Gastroesophageal sphincter (tissue), 4 donors: ENCODE measurements at regions not wholly inside any gene's neighbourhood (a gene's known extent, or its start where the extent isn't known, plus 50 kb on each side); places are given as distances from the start of the nearest gene placed in this dataset.

Experiments used
- ATAC-seq: fragments of 150-250 bp; one replicate; pipeline ENCODE4 v1.9.1; 2016; ENCODE audit warnings: mild to moderate bottlenecking, moderate library complexity
- H3K27ac ChIP-seq, 4 donors: fragments of 200-600 bp; sonication (generic) in 3 of 4; 1 replicate in 3 of 4; 2 replicates in 1 of 4; pipeline ENCODE4 v1.5.1; 2016 to 2019
- H3K27me3 ChIP-seq: fragments of 200-600 bp; sonication (generic); one replicate; pipeline ENCODE4 v1.5.1; 2019
- H3K36me3 ChIP-seq, 2 donors: fragments of 200-600 bp; sonication (generic); one replicate each; pipeline ENCODE4 v1.5.1; 2019; ENCODE audit warnings: control low read depth in 1 of 2
- H3K4me1 ChIP-seq, 3 donors: fragments of 200-600 bp; sonication (generic); 1 replicate in 2 of 3; 2 replicates in 1 of 3; pipeline ENCODE4 v1.5.1; 2016 to 2019; ENCODE audit warnings: control low read depth in 2 of 3
- H3K4me3 ChIP-seq, 2 donors: fragments of 200-600 bp; sonication (generic); one replicate each; pipeline ENCODE4 v1.5.1; 2019; ENCODE audit warnings: mild to moderate bottlenecking in 1 of 2, moderate library complexity in 1 of 2
- H3K9me3 ChIP-seq, 3 donors: fragments of 200-600 bp; sonication (generic); one replicate each; pipeline ENCODE4 v1.5.1; 2017 to 2019; ENCODE audit warnings: control low read depth in 2 of 3
- EP300 ChIP-seq: sonication (generic); formaldehyde crosslinking; IDR thresholded peaks from one replicate; pipeline ENCODE4 v1.6.1; 2017; ENCODE audit warnings: antibody characterized with exemption, mild to moderate bottlenecking
- POLR2A ChIP-seq, 2 donors: fragments of 450-650 bp; IDR thresholded peaks; one replicate each; pipeline ENCODE4 v1.6.1; 2017; ENCODE audit warnings: antibody characterized with exemption in 2 of 2, mild to moderate bottlenecking in 2 of 2, moderate library complexity in 1 of 2
- POLR2AphosphoS5 ChIP-seq: sonication (generic); formaldehyde crosslinking; IDR thresholded peaks from one replicate; pipeline ENCODE4 v1.6.1; 2017; ENCODE audit warnings: antibody characterized with exemption
- whole genome bisulfite sequencing, 2 donors: methylation state at CpG; one replicate each; pipeline ENCODE4 v1.1.5; 2018; ENCODE audit warnings: low coverage in 1 of 2; 5-methylcytosine and 5-hydroxymethylcytosine counted together
- TF ChIP-seq, protein P1 (sequence below), 4 experiments: fragments of 200-600 bp in 2 of 4; fragments of 450-650 bp in 2 of 4; sonication (generic) in 1 of 4; IDR thresholded peaks; one replicate each; pipeline ENCODE4 v1.5.1; 2017 to 2019; ENCODE audit warnings: antibody characterized with exemption in 4 of 4, mild to moderate bottlenecking in 2 of 4, moderate library complexity in 2 of 4

DNA sequence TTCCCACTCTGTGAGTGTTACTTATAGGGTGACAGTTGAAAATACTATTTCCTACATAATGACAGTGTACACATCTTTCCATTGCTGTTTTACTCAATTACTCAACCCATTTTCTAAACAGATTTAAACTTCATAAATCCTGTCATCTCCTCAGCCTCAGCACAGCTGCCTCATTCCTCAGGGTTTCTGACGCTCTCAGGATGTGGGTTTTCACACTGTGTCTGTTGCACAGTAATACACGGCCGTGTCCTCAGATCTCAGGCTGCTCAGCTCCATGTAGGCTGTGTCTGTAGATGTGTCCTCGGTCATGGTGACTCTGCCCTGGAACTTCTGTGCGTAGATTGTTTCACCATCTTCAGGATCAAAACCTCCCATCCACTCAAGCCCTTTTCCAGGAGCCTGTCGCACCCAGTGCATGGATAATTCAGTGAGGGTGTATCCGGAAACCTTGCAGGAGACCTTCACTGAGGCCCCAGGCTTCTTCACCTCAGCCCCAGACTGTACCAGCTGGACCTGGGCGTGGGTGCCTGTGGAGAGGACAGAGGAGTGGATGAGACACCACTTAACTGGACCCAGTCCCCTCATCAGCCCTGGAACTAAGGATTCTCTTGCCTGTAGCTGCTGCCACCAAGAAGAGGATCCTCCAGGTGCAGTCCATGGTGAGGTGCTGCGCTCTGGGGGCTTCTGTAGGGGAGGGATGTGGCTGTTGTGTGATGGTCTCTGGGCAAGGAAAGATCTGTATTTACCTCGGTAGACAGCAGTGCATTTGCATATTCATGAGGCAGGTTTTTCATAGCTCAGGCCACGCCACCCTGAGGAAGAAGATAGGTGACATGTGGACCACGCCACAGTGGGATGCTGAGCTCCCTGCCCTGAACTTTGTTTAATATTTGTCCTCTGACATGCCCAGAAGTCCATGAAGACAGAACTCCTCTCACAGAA, 750.2 kb downstream of the TMEM121 start:
- Histone ChIP-seq H3K9me3 (no peaks in the 10 kb centered on the region), H3K27ac (no peak overlapping the region), H3K4me1 (no peaks in the 10 kb centered on the region), H3K4me3 (no peak overlapping the region), H3K36me3 (no peaks in the 10 kb centered on the region), H3K27me3 (peaks cover 20% of the 10 kb centered on the region)
- no peak for ATAC-seq
- TF ChIP-seq POLR2A (IDR thresholded peaks at IDR 0.05) = no peak
- no peak for TF ChIP-seq POLR2AphosphoS5
- no peak for TF ChIP-seq EP300
- TF ChIP-seq, protein P1, sequence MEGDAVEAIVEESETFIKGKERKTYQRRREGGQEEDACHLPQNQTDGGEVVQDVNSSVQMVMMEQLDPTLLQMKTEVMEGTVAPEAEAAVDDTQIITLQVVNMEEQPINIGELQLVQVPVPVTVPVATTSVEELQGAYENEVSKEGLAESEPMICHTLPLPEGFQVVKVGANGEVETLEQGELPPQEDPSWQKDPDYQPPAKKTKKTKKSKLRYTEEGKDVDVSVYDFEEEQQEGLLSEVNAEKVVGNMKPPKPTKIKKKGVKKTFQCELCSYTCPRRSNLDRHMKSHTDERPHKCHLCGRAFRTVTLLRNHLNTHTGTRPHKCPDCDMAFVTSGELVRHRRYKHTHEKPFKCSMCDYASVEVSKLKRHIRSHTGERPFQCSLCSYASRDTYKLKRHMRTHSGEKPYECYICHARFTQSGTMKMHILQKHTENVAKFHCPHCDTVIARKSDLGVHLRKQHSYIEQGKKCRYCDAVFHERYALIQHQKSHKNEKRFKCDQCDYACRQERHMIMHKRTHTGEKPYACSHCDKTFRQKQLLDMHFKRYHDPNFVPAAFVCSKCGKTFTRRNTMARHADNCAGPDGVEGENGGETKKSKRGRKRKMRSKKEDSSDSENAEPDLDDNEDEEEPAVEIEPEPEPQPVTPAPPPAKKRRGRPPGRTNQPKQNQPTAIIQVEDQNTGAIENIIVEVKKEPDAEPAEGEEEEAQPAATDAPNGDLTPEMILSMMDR (IDR thresholded peaks at IDR 0.05) = no peak
- 33 to 46% methylated on average over 4 to 5 of the region's 12 CpGs for WGBS, 2 donors

DNA sequence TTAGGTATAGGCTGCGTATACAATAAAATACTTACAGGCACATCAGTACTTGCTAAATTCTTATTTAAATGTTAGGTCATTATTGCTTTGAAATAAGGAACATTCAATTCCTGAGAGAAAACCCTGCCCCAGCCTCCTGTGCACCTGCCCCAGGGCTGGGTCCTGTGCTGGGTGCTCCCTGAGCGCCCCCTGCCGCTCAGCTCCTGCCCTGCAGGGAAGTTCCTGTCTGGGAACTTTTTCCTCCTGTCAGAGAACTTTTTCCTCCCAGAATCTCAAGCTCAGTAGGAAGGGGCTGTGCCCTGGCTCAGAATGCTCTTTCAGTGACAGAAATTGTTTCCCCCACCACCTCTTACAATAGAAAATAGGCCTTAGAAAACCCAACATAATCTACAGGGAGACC, 751.1 kb downstream of the TMEM121 start:
- no peak overlapping the region for H3K4me3 ChIP-seq
- no peak overlapping the region for H3K27ac ChIP-seq
- no peaks in the 10 kb centered on the region for H3K9me3 ChIP-seq
- H3K4me1 ChIP-seq = no peaks in the 10 kb centered on the region
- peaks cover 20% of the 10 kb centered on the region for H3K27me3 ChIP-seq
- ATAC-seq = no peak
- TF ChIP-seq POLR2AphosphoS5 = no peak
- TF ChIP-seq, protein P1 (IDR thresholded peaks at IDR 0.05) = no peak
- no peak for TF ChIP-seq EP300
- no peak for TF ChIP-seq POLR2A (IDR thresholded peaks at IDR 0.05)
- H3K36me3 ChIP-seq = no peaks in the 10 kb centered on the region
- 33 to 47% methylated on average over 1 to 3 of the region's 3 CpGs for WGBS, 2 donors

GRCh38 chr14:106280876-106281275, 754.5 kb downstream of the TMEM121 start:
- ATAC-seq = no peak
- TF ChIP-seq, protein P1 (IDR thresholded peaks at IDR 0.05) = no peak
- TF ChIP-seq POLR2AphosphoS5 (no peak), POLR2A (IDR thresholded peaks at IDR 0.05) (no peak), EP300 (no peak)
- H3K27me3 ChIP-seq = peaks cover 11% of the 10 kb centered on the region

GRCh38 chr14:106286697-106287290, 760.4 kb downstream of the TMEM121 start:
- WGBS, 2 donors = 92% methylated on average over 10 of the region's 41 CpGs; no CpG with 5 or more reads in 1 of the 2 donors
- no peak for ATAC-seq
- Histone ChIP-seq H3K4me3 (no peak overlapping the region), H3K9me3 (peaks cover 0 to 8% (median 0%) of the 10 kb centered on the region in 3 donors), H3K4me1 (no peaks in the 10 kb centered on the region), H3K27me3 (peaks cover 15% of the 10 kb centered on the region), H3K36me3 (no peaks in the 10 kb centered on the region), H3K27ac (no peak overlapping the region)
- TF ChIP-seq POLR2AphosphoS5 (no peak), POLR2A (IDR thresholded peaks at IDR 0.05) (no peak), EP300 (no peak)
- TF ChIP-seq, protein P1 (IDR thresholded peaks at IDR 0.05) = no peak

More at GRCh38 chr14:106280876-106281275, 754.5 kb downstream of the TMEM121 start:
- Histone ChIP-seq H3K9me3 (no peaks in the 10 kb centered on the region), H3K36me3 (no peaks in the 10 kb centered on the region), H3K27ac (no peak overlapping the region), H3K4me1 (no peaks in the 10 kb centered on the region), H3K4me3 (no peak overlapping the region)
